Aorta (tissue), 5 donors: ENCODE measurements at regions not wholly inside any gene's neighbourhood (a gene's known extent, or its start where the extent isn't known, plus 50 kb on each side); places are given as distances from the start of the nearest gene placed in this dataset.

Experiments used
- ATAC-seq: fragments of 200-7000 bp; cut with Tn5 transposase; one replicate; pipeline ENCODE4 v1.9.1; 2022; ENCODE audit warnings: moderate library complexity; ENCODE audit not compliant: low FRiP score
- DNase-seq, 2 donors: peaks; one replicate each; pipeline ENCODE4 v3.0.0-alpha.2; 2020
- H3K27ac ChIP-seq, 2 donors: one replicate each; pipeline ENCODE4 v1.5.1; 2013; ENCODE audit warnings: low read length in 2 of 2, mild to moderate bottlenecking in 2 of 2, moderate library complexity in 2 of 2, control low read depth in 1 of 2, inconsistent platforms in 1 of 2, low read depth in 1 of 2
- H3K27me3 ChIP-seq, 2 donors: one replicate each; pipeline ENCODE4 v1.6.1; 2013; ENCODE audit warnings: control low read depth in 1 of 2, low read length in 1 of 2, mild to moderate bottlenecking in 1 of 2, moderate library complexity in 1 of 2; ENCODE audit not compliant: insufficient read depth in 2 of 2, control insufficient read depth in 1 of 2
- H3K36me3 ChIP-seq, 2 donors: one replicate each; pipeline ENCODE4 v1.6.1; 2013; ENCODE audit warnings: control low read depth in 1 of 2, low read length in 1 of 2, mild to moderate bottlenecking in 1 of 2; ENCODE audit not compliant: insufficient read depth in 2 of 2, control insufficient read depth in 1 of 2
- H3K4me1 ChIP-seq, 2 donors: one replicate each; pipeline ENCODE4 v1.6.1; 2013; ENCODE audit warnings: low read length in 2 of 2, control low read depth in 1 of 2, mild to moderate bottlenecking in 1 of 2, moderate library complexity in 1 of 2; ENCODE audit not compliant: insufficient read depth in 2 of 2, control insufficient read depth in 1 of 2
- H3K4me3 ChIP-seq, 2 donors: one replicate each; pipeline ENCODE4 v1.5.1; 2013; ENCODE audit warnings: low read length in 2 of 2, control low read depth in 1 of 2, mild to moderate bottlenecking in 1 of 2
- H3K9me3 ChIP-seq: one replicate; pipeline ENCODE4 v1.6.1; 2013; ENCODE audit warnings: mild to moderate bottlenecking, low read length; ENCODE audit not compliant: control insufficient read depth
- WGBS, 2 donors: extraction: QIAGEN DNeasy Blood & Tissue Kit; methylation state at CpG; one replicate each; pipeline ENCODE4 v1.1.7; 2013; 5-methylcytosine and 5-hydroxymethylcytosine counted together
- intact Hi-C, 2 donors: fragments of 100-400 bp; cut with DNase I; formaldehyde crosslinking; loops; one replicate each; pipeline versions ENCODE4 v1.14.2 to v1.15.0; 2022
- donor health status: healthy with polysubstance abuse.
- donor health status: Bipolar disorder and iron deficiency.
- donor health status: DM: no; HTN: no; CAD: no.
- donor health status: DM: no; HTN: no; CAD: no.
- donor health status: DM: yes; HTN: yes; CAD: no.

DNA sequence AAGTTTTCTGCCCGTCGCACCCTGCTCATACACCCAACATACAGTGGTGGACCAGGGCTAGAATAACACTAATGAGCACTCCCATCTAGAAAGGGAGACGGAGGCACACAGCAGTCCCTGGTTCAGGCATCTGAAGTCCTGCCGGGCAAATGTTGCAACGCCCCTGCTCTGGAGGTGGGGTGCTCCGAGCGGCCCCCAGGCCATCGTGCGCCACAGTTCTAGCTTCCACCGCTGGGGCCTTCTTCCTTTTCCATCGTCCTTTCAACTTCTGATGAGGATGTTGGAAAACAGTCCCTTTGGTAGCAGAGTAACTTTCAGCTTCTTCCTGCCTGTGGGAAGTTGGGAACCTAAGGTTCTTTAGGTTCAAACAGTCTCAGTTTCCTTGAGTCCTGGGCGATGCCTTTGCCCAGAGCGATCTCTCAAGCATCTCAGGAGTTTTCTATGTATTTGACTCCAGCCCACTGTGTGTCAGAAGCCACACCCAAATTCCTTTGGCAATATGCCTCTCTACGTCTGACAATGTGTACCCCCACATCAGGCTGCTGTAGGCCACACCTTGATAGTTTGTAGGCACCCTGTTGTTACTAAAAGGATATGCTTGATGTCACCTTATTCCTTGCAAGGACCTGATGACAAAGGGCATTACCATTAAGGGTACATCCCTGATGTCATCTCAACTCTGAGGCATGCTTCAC is 258.8 kb downstream of the GLI2 start:
- H3K4me1 ChIP-seq: no peaks in the 10 kb centered on the region
- H3K36me3 ChIP-seq: peaks cover 0 to 1% of the 10 kb centered on the region in 2 donors
- DNase-seq (no peak), ATAC-seq (no peak)
- WGBS, 2 donors: 93 to 94% methylated on average over 14 of the region's 14 CpGs
- H3K27ac ChIP-seq: no peak overlapping the region
- no peaks in the 10 kb centered on the region for H3K27me3 ChIP-seq
- no peaks in the 10 kb centered on the region for H3K9me3 ChIP-seq
- no peak overlapping the region for H3K4me3 ChIP-seq
- intact Hi-C loops: no loop called here

DNA sequence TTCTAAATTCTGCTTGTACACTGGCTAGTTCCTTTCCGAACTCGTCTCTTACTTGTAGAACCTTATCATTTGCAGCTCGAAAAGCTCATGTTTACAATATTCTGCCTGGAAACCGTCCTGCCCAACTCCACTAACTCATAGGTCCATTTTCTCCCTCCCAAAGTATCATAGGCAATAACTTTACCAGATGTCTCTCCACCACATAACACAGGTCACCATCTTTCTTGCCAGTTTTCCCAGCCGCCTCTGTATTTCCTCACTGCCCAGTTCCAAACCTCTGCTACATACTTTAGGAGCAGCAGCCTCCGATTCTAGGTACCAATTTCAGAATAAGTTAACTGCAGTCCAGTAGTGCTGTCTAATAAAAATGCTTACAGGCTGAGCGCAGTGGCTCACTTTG is 259.5 kb downstream of the GLI2 start:
- Histone ChIP-seq H3K9me3 (no peaks in the 10 kb centered on the region), H3K27me3 (no peaks in the 10 kb centered on the region), H3K36me3 (peaks cover 0 to 1% of the 10 kb centered on the region in 2 donors), H3K4me1 (no peaks in the 10 kb centered on the region), H3K27ac (no peak overlapping the region), H3K4me3 (no peak overlapping the region)
- no peak for DNase-seq
- ATAC-seq: no peak
- WGBS, 2 donors: 84 to 86% methylated on average over 7 of the region's 7 CpGs
- intact Hi-C loops: no loop called here

DNA sequence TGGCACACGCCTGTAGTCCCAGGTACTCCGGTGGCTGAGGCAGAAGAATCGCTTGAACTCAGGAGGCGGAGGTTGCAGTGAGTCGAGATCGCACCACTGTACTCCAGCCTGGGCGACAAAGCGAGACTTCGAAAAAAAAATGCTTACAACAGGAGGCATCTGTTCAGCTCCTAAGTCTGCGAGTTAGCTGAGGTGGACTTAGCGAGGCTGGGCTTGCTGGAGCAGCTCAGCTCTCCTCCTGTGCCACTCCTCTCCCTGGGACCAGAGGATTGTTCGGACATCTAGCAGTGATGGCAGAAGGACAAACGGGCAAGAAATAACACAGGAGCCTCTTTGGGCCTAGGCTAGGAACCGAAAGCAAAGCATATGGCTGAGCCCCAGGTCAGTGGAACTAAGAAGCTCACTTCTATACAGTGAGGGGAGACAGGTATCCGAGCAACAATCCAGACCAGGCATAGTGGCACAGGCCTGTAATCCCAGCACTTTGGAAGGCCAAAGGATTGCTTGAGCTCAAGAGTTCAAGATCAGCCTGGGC is 260.1 kb downstream of the GLI2 start:
- DNase-seq: no peak
- H3K4me3 ChIP-seq: no peak overlapping the region
- no peak overlapping the region for H3K27ac ChIP-seq
- ATAC-seq: no peak
- H3K36me3 ChIP-seq: peaks cover 0 to 1% of the 10 kb centered on the region in 2 donors
- no peaks in the 10 kb centered on the region for H3K27me3 ChIP-seq
- intact Hi-C loops: no loop called here
- no peaks in the 10 kb centered on the region for H3K9me3 ChIP-seq
- whole genome bisulfite sequencing, 2 donors: 97 to 98% methylated on average over 15 of the region's 15 CpGs
- H3K4me1 ChIP-seq: no peaks in the 10 kb centered on the region

DNA sequence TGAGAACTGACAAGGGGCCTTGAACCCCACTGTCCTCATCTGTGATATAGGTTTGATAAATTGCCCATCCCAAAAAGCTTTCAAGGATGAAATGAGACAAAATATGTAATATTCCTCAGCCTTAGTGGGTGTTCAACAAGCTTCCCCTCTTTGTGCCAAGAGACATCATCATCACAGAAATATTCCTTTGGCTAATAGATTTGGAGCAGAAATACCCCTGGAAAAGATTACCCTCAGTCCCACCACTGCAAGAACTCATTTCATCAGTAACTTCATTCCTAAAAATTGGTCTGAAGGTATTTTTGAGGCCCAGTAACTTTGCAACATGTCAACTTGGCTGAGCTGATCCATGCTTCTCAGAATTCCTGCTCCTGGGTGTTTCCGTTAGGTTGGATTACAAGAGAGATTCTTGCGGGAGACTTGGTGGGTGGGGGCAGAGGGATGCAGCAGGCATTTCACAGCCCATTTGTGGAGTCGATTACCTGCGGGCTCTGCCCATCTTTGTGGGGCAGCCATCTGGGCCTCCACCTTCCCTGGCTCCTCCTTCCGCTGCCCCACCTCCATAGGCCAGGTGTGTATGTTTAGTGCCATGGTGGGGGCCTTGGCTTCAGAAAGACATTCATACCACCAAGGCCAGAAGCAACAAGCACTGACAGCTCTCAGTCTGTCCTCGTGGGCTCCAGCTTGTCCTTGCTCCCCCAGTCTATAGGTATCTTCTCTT is 263.9 kb downstream of the GLI2 start:
- WGBS, 2 donors: 78 to 81% methylated on average over 6 of the region's 6 CpGs
- H3K4me3 ChIP-seq: no peak overlapping the region
- H3K27ac ChIP-seq: no peak overlapping the region
- peak; percentile 13 for ATAC-seq
- H3K9me3 ChIP-seq: no peaks in the 10 kb centered on the region
- DNase-seq: no peak
- H3K27me3 ChIP-seq: no peaks in the 10 kb centered on the region
- H3K36me3 ChIP-seq: no peaks in the 10 kb centered on the region
- H3K4me1 ChIP-seq: no peaks in the 10 kb centered on the region
- intact Hi-C loops: no loop called here

DNA sequence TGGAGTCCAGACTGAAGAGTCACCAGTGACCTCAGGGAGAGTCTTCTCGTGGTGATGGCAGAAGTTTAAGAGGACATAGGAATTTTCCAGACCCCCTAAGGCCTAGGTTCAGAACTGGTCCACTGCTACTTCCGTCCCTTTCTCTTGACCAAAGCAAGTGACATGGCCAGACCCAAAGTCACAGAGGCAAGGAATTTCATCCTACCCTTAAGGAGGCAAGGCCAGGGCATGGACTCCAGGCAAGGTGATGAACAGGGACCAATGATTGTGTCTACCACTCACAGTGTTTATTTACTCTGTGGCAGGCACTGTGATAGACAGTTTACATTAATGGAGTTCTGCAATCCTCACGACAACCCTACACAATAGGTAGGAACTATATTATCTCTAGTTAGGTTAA is 265.1 kb downstream of the GLI2 start:
- H3K4me1 ChIP-seq: no peaks in the 10 kb centered on the region
- no peak overlapping the region for H3K4me3 ChIP-seq
- no peak for DNase-seq
- H3K36me3 ChIP-seq: no peaks in the 10 kb centered on the region
- ATAC-seq: no peak
- H3K27ac ChIP-seq: no peak overlapping the region
- H3K27me3 ChIP-seq: no peaks in the 10 kb centered on the region
- intact Hi-C loops: no loop called here
- whole genome bisulfite sequencing, 2 donors: 93 to 94% methylated on average over 3 of the region's 3 CpGs
- no peaks in the 10 kb centered on the region for H3K9me3 ChIP-seq

DNA sequence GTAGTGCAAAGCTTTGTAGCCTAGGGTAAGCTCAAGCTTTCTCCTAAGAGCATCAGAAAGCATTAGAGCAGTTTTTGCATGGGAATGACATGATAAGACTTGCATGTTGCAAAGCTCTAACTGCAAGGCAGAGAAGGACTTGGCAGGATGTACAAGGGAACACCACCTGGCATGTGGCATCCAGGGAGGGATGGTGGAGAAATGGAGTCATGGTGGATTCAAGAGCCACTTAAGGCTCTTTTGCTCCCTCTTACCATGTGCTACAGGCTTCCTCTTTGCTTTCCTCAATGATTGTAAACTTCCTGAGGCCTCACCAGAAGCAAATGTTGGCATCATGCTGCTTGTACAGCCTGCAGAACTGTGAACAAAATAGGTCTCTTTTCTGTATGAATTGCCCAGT is 266.0 kb downstream of the GLI2 start:
- intact Hi-C loops: no loop called here
- DNase-seq (no peak), ATAC-seq (no peak)
- no peaks in the 10 kb centered on the region for H3K36me3 ChIP-seq
- no peak overlapping the region for H3K4me3 ChIP-seq
- no peaks in the 10 kb centered on the region for H3K9me3 ChIP-seq
- no peaks in the 10 kb centered on the region for H3K4me1 ChIP-seq
- no peaks in the 10 kb centered on the region for H3K27me3 ChIP-seq
- no peak overlapping the region for H3K27ac ChIP-seq

DNA sequence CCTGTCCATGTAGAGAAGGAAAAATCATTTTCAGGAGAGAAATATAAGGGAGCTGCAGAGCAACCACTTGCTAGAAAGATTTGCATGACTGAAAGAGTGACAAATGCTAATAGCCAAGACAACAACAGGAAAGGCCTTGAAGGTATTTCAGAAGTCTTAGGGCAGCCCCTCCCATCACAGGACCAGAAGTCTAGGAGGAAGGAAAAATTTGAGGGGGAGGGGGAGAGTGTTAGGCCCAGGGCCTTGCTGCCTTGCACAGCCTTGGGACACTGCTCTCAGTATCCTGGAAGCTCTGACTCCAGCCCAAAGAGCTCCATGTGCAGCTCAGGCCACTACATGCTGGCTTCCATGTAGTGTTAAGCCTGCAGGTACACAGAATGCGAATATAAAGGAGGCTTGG is 266.9 kb downstream of the GLI2 start:
- Histone ChIP-seq H3K36me3 (no peaks in the 10 kb centered on the region), H3K9me3 (no peaks in the 10 kb centered on the region), H3K27ac (no peak overlapping the region), H3K4me1 (no peaks in the 10 kb centered on the region), H3K4me3 (no peak overlapping the region), H3K27me3 (no peaks in the 10 kb centered on the region)
- ATAC-seq (no peak), DNase-seq (no peak)
- intact Hi-C loops: no loop called here
- whole genome bisulfite sequencing, 2 donors: 0% methylated on average over 1 of the region's 1 CpG

DNA sequence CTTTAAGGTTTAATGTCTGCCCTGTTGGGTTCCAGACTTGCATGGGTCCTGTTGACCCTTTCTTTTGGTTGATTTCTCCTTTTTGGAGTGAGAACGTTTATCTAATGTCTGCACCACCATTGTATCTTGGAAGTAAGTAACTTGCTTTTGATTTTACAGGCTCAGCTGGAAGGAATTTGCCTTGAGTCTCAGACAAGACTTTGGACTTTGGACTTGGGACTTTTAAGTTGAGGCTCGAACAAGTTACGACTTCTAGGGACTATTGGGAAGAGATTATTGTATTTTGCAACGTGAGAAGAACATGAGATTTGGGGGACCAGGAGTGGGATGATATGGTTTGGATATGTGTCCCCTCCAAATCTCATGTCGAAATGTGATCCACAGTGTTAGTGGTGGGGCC is 267.7 kb downstream of the GLI2 start:
- Histone ChIP-seq H3K36me3 (no peaks in the 10 kb centered on the region), H3K9me3 (no peaks in the 10 kb centered on the region), H3K27me3 (no peaks in the 10 kb centered on the region), H3K4me3 (no peak overlapping the region), H3K27ac (no peak overlapping the region), H3K4me1 (no peaks in the 10 kb centered on the region)
- DNase-seq (no peak), ATAC-seq (no peak)
- 87% methylated on average over 5 of the region's 5 CpGs for WGBS, 2 donors
- intact Hi-C loops: no loop called here

DNA sequence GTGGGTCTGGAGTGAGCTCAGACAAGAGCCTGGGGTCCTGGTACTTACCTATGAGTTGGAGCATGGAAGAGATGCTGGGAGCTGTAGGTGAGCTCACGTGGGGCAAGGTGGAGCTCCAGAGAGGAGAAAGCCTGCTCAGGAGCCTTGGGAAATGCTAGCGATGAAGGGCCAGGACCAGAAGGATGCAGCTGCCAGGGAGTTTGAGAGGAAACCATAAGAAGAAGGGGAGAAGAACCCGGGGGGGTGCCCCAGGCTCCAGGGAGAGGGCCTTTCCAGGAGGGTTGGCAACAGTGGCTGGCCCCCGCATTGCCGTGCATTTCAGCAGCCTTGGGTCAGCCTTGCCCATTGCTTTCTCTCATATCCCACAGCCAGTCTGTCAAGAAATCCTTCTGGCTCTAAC is 268.7 kb downstream of the GLI2 start:
- Histone ChIP-seq H3K4me1 (no peaks in the 10 kb centered on the region), H3K36me3 (no peaks in the 10 kb centered on the region), H3K27me3 (no peaks in the 10 kb centered on the region), H3K27ac (no peak overlapping the region), H3K9me3 (no peaks in the 10 kb centered on the region), H3K4me3 (no peak overlapping the region)
- intact Hi-C loops: no loop called here
- DNase-seq (peak in 1 of 2 donors; percentile 61), ATAC-seq (no peak)
- WGBS, 2 donors: 69 to 77% methylated on average over 5 of the region's 5 CpGs
